GM19239 (cell line): ENCODE measurements at regions not wholly inside any gene's neighbourhood (a gene's known extent, or its start where the extent isn't known, plus 50 kb on each side); places are given as distances from the start of the nearest gene placed in this dataset.
A peak's percentile ranks its signal among the peaks of the same experiment; 100 is the strongest.

Experiments used
- DNase-seq: peaks from one replicate; pipeline ENCODE4 v3.0.0; 2011; ENCODE audit warnings: low spot score; ENCODE audit not compliant: insufficient read length
- FAIRE-seq: peaks from 2 replicates; lab custom pipeline; 2011; peaks lifted over from hg19 to GRCh38; lab: Jason Lieb, UNC

DNA sequence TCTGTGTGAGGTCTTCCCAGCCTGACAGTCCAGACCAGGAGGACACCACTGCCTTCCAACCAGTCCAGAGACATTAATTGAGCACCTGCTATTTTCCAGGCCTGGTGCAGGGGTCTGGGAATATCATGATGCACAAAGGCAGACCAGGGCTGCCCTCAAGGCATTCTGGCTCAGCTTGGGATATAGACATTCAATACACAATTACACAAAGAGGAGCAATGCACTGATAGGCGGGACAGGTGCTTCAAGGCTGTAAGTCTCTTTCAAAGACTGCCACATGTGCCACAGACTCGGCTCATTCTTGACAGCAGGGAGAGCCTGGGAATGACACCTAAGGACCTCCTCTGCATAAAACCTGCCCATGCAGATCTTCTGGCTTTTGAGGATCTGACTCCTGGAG lies 158.6 kb downstream of the C5orf15 start:
- no peak for FAIRE-seq
- no peak for DNase-seq

DNA sequence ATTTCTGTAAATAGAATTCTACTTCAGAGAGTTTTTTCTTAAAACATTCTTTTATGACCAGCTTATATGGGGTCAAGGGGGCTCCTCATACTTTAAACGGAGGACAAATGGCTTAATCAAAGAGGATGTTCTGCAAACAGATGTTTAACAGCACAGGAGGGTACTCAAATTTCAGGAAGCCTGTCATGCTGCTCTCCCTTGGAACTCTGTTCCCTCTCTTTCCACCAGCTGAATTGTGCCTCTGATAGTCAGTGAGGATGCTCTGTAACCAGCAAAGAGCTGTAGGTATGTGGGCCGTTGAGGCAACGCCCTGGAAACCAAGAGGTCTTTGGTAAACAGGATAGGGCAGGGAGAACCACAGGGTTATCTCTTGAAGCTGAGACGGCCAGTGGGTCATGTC lies 161.1 kb downstream of the C5orf15 start:
- FAIRE-seq, result no peak
- DNase-seq, result no peak

DNA sequence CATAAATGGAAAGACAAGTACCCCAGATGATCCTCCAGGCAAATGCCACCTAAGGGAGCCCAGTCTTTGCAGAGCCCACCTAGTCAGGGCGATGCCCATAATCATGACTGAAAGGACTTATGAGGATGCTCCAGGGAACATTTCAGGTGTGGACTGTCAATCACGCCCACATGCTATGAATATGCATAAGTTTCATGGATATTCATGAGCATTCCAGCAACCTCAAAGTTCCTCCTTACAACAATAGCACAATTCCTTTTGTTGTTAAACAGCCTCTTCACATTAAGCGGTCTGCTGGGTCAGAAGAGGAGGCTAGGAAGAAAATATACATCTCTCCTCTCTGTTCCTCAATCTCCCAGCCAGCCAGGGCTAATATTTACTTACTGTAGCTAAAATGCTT lies 161.6 kb downstream of the C5orf15 start:
- DNase-seq, result no peak
- FAIRE-seq, result no peak

DNA sequence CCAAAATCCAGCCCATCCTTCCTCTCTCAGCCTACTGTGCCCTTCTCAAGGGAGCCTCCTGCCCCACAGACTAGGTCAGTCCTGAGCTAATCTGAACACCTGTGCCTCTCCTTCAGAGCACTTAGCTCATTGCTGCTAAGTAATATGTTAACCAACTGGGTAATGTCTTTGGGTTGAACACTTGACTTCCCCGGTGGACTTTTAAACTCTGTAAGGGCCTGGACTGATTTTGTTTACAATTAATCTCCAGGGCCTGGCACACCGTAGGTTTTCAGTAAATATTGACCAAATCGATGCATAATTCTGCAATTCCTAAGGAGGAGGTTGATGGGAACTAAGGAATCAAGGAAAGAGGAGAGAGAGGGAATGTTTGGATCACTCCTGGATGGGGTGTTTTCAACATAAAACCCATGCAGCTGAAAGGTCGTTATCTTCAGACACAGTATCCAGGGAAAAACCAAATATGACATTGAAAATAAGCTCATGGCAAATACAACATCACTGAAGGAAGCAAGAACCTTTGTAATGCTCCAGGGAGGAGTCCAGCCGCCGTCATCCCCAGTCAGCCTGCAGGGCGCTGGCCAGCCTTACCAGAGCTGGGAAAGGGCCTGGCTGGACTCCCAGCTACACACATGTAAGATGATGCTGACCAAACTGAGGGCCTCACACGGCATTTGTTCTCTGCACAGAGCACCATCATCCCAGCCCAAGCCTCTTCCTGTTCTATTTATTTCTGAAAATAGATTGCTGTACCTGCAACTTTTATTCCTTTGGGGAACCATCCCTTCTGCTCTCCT lies 166.3 kb downstream of the C5orf15 start:
- DNase-seq, result no peak
- FAIRE-seq, result no peak

DNA sequence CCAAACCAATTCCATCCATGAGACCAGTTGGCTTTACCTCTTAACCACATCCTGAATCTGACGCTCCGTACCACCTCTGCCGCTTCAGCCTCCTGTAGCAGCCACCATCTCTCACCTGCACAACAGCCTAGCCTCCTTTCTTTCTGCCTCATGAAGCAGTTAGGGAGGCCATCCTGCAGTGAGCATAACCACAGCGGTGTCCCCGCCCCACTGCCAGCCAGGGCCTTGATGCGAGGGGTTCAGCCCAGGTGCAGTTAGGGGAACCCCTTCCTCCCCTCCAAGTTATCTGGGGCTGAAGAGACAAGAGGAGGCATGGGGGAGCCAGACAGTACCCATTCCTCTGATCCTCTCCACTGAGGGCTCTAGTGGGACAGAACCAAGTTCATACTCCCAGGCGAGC lies 167.0 kb downstream of the C5orf15 start:
- FAIRE-seq (no peak), DNase-seq (no peak)

DNA sequence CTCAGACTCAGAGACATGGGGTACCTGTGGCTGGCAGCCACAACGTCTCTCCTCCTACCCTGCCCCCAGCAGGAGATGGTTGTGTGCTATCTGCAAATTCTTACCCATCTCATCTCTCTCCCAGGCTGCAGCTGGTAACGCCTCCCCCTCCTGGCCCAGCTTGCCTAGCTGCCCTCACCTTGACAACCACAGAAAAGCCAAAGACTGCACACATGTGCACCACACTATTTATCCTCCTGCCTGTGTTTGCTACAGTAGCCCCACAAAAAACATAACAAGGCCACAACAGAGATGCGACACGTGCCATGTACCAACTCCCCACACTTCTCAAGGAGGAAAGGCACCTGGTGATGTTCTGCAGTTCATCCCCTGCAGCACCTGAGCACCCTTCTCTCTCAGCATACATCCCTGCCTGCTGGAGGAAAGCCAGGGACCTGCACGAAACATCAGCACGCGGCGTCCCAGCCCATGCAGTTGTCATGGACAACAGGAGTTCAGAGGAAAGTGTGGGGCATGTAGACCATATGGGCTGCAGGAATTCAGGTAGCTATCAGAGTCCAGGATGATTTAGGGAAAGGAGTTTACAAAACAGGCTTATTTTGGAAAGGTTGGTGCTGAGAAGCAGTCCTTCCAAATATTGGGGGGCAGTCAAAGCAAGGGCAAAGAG lies 168.7 kb downstream of the C5orf15 start:
- FAIRE-seq (no peak), DNase-seq (no peak)

DNA sequence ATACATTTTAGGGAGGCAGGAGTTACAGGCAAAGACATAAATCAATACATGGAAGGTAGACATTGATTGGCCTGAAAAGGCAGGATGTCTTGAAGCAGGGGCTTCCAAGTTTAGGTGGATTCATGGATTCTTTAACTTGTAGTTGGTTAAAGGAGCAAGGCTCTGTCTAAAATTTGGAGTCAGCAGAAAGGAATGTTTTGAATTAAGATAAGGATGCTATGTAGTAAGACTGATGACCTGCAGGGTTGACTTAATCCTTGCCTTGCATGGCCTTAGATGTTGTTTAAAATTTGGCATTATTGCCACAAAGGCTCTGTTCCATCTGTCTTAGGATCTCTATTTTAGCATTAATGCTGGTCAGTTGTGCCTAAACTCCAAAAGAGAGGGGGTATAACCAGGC lies 171.3 kb downstream of the C5orf15 start:
- DNase-seq, result no peak
- no peak for FAIRE-seq

DNA sequence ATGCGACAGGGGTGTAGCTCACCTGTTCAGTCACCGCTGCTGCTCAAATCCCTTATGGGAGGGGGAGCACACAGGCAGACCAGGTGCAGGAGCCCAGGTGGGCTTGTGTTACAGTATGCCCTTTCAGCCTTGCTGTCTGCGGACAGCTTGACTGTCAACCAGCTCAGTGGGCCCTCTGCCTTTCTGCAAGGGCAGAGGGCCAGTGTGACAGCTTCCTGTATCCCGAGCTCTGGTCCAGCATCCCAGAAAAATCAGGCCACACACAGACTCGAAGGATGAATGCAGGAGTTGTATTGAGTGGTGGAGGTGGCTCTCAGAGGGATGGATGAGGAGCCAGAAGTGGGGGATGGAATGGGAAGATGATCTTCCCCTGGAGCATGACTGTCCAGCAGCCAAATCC lies 172.2 kb downstream of the C5orf15 start:
- FAIRE-seq, result no peak
- no peak for DNase-seq

DNA sequence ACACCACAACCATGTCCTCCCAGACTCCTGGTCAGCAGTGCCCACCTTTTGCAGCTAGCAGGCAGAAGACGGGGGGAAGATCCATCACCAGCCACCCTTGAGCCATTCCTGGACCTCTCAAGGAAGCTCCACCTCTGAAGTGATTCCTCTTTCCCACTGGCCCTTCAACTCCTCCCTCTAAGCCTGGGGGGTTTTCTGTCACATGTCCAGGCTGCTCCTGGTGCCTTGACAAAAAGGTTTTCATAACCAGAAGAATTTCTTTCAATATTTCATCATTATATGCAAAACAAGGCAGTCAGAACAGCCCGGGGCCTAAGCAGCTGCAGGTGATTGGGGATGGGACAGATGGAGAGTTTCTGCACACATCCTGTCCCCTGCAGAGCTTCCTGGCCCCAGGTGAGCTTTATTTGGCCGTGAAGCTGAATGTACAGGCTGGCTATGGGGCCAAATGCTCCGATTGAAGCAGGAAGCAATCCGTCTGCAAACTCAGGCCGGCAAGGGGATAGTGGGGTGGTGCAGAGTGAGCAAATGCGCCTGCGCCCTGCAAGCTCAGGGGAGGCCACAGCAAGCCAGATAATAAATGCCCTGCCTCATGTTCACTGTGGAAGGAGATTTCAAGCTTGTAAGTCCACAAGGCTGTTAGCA lies 173.5 kb downstream of the C5orf15 start:
- no peak for FAIRE-seq
- no peak for DNase-seq

DNA sequence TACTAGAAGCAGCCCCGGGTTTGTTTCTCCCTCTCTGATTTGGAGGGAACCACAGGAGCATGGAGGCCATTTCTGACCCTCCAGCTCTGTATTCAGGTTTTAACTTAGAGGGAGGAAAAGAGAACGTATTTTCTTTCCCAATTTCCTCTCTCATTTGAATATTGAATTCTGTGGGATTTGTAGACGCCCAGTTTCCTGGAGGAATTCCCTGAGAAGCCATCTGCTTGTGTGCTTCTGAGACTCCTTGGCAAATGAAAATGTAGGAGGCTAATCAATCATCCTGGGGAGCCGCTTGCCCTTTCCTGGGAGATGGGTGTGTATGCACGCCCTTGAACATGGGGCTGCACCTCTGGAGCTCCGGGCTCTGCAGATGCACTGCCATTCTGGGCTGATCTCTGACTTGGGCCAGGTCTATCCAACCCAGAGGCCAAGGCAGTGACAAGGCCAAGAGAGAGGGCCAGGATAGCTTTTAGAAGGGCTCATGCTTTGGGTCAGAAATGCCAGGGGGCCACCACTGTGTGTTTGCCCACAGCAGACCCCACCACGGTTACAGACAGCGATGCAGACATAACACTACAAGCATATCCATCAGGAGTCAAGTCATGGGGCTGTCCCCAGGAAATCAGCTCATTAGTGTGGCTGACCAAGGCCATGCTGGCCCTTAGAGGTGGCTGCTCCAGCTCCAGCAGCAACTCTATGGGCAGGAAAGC lies 174.5 kb downstream of the C5orf15 start:
- FAIRE-seq, result no peak
- no peak for DNase-seq

DNA sequence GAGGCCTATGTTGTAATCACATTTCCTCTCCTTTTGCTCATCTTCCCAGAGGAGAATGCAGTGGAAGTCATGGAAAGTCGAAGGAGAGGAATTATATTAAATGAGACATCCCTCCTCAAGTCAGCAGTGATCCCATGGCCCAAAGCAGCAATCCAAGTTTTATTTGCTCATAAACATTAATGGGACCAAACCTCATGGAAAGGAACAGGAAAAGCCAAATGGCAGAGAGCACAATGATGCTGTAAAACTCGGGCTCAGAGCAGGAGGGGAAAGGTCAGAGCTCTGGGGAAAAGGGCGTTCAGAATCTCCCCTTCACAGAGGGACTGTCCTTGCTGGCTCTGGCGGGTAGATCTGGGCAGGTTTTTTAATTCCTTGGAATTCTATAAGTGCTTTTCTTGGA lies 175.8 kb downstream of the C5orf15 start:
- DNase-seq (no peak), FAIRE-seq (no peak)

DNA sequence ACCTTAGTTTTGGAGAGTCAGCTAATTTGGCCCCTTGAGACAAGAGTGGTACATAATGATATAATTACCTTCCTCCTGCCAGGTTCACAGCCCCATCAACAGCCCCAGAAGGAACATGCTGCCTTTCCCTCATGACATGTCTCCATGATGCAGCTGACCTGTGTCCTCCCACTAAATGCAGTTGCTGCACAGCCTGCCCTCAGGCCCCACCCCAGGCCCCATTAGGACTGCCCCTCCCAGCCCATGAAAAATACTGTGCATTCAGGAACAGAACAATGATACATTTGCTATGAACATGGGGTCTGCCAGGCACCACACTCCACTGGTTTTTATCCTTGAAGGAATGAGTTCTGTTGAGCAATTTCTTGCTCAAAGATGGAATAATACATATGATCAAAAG lies 176.4 kb downstream of the C5orf15 start:
- no peak for FAIRE-seq
- no peak for DNase-seq

DNA sequence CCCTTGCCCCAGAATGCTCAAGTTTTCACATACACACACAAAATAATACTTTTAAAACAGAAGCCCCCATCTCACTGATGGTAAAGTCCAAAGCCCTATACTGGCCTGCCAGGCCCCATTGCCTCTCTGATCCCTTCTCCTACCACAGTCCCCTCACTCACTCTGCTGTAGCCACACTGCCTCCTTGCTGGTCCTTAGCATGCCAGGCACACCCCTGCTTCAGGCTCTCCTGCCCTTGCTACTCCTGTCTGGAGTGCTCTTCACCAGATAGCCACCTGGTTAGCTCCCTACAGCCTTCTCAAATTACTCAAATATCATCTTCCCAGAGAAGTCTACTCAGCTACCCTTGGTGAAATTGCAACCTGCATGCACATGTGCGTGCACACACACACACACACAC lies 177.5 kb downstream of the C5orf15 start:
- DNase-seq, result no peak
- FAIRE-seq, result no peak

DNA sequence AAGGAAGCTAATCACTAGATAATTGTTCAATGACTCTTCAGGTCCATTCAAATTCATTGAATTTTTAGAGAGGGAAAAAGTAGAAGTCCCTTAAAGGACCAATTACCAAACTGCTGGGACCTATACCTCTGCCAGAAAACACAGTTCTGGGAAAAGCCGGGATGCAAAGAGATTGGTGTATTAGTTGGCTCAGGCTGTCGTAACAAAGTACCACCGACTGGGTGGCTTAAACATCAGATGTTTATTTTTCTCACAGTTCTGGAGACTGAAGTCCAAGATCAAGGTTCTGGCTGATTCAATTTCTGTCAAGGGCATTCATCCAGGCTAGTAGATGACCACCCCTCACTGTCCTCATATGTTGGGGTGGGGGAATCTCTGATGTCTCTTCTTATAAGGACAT lies 177.1 kb upstream of the FSTL4 start:
- DNase-seq (no peak), FAIRE-seq (no peak)

DNA sequence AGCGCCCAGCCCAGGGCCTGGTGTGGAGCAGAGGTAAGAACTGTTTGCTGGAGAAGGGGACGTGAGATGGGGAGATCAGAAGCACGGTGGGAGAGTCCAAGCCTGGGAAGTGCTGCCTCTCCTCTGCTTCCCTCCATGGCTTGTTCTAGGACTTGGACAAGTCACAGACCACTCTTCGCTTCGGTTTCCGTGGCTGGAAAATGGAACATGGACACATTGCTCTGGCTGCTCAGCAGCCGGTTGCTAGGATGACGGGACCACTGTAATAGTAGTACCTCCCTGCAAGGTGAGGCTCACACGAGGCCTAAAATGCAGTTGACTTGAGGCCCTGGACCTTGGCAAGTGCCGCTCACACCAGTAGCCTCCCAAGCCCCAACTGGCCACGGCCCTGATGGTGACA lies 175.8 kb upstream of the FSTL4 start:
- DNase-seq (no peak), FAIRE-seq (no peak)

DNA sequence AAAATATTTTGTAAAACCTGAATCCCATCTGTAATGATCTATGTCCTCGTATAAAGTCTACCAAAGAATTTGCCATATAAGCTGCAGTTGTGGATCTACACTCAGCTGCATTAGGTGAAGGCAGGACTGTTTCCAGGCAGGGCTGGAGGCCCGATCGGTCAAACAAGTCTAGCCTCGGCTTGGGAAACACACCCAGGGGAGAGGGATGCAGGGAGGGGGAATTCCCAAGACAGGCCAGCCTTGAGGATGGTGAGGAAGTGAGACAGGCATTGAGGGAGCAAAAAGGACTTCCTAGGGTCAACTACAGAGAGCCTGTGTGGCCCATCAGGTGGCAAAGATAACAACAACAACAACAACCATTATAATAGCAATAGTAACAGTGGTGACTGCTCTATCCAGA lies 174.1 kb upstream of the FSTL4 start:
- FAIRE-seq, result no peak
- DNase-seq, result no peak

DNA sequence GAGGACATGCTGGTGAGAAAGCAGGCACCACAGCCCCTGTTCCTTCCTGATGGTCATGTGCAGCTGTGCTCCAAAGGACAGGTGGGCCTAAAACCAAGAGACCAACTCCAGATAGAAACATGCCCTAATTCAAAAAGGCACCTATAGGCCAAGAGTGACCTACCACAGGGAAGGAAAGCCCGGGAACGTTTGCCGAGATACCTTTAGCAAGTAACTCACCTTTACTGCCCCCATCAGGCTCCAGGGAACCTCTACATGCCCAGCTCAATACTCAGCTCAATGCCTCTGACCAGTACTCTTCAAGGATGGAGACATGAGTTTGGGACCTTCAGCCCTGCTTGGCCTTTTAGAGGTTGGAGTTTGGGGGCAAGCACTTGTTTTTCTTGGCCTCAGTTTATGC lies 172.8 kb upstream of the FSTL4 start:
- DNase-seq (no peak), FAIRE-seq (no peak)

DNA sequence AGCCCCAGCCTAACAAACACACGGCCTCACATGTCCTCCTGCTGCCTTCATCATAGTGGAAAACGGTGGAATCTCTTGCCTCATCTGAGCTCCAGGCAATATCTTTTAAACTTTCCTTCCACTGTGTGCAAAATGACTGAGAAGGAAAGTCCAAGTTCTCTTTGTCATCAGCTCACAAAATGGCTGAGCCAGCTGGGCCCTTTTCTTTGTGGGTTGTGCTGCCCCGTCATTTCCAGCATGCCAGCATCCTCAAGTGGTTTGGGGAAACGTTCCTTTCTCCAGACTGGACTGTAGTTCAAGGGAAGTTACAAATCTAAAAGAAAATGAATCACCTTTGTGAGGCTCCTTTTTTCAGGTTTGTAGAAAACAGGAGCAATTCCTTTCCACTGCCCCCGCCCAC lies 171.1 kb upstream of the FSTL4 start:
- FAIRE-seq (no peak), DNase-seq (no peak)

DNA sequence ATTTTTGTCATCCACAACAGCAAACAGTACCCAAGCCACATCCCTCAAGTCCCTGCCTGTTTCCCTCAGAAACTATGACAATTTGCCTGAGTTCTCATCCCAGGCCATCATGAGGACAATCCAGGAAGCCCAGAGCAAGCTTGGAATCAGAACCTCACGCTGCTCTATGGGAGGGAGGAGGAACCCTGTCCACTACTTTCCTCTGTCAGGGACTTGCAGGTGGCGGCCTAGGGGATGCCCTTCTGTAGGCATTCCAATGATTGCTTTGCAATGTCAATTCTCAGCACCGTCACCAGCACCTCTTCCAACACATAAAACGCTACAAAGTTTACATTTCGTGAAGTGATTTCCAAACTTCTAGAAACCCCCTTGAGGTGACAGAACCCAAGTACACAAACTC lies 170.4 kb upstream of the FSTL4 start:
- DNase-seq (no peak), FAIRE-seq (peak; percentile 37)

DNA sequence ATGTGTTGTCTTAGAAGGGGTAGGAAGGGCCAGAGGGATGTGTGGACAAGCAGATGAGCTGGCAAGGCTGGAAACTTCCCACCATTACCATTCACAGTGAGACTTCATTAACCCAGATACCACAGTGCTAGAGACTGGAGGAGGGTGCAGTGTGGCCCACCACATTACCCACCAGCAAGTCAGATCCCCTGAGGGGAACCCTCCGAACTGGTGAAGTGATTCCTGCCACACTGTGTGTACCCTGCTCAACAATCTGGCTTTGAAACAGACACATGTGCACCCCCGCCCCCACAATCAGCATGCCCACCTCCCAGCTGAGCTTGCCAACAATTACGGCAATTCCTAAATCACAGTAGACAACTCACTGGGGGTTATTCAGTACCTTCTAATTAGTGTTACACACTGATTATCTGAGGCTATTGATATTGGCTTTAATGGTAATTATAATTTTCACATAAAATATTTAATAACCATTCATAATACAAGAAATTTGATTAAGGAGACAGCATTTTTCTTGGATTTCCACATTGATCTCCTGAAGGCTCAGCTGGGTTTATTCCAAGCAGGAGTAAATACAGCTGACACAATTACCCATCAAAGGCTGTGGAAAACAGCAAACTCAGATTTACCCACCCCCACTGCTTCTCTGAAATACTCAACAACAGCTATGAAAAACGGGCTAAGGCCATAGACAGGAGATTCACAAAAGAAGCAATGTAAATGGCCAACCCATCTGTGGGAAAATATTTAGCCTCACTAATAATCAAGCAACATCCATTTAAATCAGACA lies 169.3 kb upstream of the FSTL4 start:
- FAIRE-seq, result no peak
- DNase-seq, result no peak
